H9 (cell line): ENCODE measurements at regions not wholly inside any gene's neighbourhood (a gene's known extent, or its start where the extent isn't known, plus 50 kb on each side); places are given as distances from the start of the nearest gene placed in this dataset.

Source experiments
- DNase-seq: peaks from one replicate; pipeline ENCODE4 v3.0.0-alpha.2; 2017
- H2AFZ ChIP-seq: one replicate; pipeline ENCODE4 v1.6.1; 2013; ENCODE audit warnings: mild to moderate bottlenecking, low read length, control low read depth, moderate library complexity
- H2AK5ac ChIP-seq: 2 replicates; pipeline ENCODE4 v1.6.1; 2013; ENCODE audit warnings: low read length, control low read depth, mixed read lengths; ENCODE audit not compliant: insufficient read length
- H2BK120ac ChIP-seq: one replicate; pipeline ENCODE4 v1.6.1; 2013; ENCODE audit warnings: low read depth, mild to moderate bottlenecking, low read length, control low read depth, inconsistent platforms; ENCODE audit not compliant: poor library complexity, severe bottlenecking
- H2BK12ac ChIP-seq: 2 replicates; pipeline ENCODE4 v1.6.1; 2013; ENCODE audit warnings: low read length, control low read depth, mixed read lengths, low read depth; ENCODE audit not compliant: insufficient read length
- H2BK15ac ChIP-seq: 2 replicates; pipeline ENCODE4 v1.6.1; 2013; ENCODE audit warnings: low read depth, low read length, control low read depth
- H2BK20ac ChIP-seq: one replicate; pipeline ENCODE4 v1.6.1; 2013; ENCODE audit warnings: low read depth, mild to moderate bottlenecking, low read length, control low read depth, inconsistent platforms; ENCODE audit not compliant: poor library complexity, severe bottlenecking
- H2BK5ac ChIP-seq: 2 replicates; pipeline ENCODE4 v1.6.1; 2013; ENCODE audit warnings: low read length, control low read depth, mixed read lengths; ENCODE audit not compliant: insufficient read length
- H3K14ac ChIP-seq: 2 replicates; pipeline ENCODE4 v1.6.1; 2013; ENCODE audit warnings: low read length, control low read depth; ENCODE audit not compliant: insufficient read depth
- H3K18ac ChIP-seq: 2 replicates; pipeline ENCODE4 v1.6.1; 2013; ENCODE audit warnings: low read depth, mild to moderate bottlenecking, mixed read lengths, low read length, control low read depth; ENCODE audit not compliant: insufficient read length
- H3K23ac ChIP-seq: 2 replicates; pipeline ENCODE4 v1.6.1; 2013; ENCODE audit warnings: low read length, control low read depth, mixed read lengths, low read depth; ENCODE audit not compliant: insufficient read length
- H3K23me2 ChIP-seq: 2 replicates; pipeline ENCODE4 v1.6.1; 2013; ENCODE audit warnings: low read depth, mild to moderate bottlenecking, mixed read lengths, low read length, control low read depth; ENCODE audit not compliant: insufficient read length, poor library complexity, severe bottlenecking
- H3K27ac ChIP-seq: 2 replicates; pipeline ENCODE4 v1.5.1; 2013; ENCODE audit warnings: low read length, control low read depth, mixed read lengths, low read depth; ENCODE audit not compliant: insufficient read length
- H3K27me3 ChIP-seq: 2 replicates; pipeline ENCODE4 v1.6.1; 2013; ENCODE audit warnings: low read length, control low read depth, inconsistent platforms; ENCODE audit not compliant: insufficient read depth
- H3K4ac ChIP-seq: 2 replicates; pipeline ENCODE4 v1.6.1; 2013; ENCODE audit warnings: low read depth, mild to moderate bottlenecking, control low read depth, inconsistent platforms, low read length, moderate library complexity
- H3K4me1 ChIP-seq: 2 replicates; pipeline ENCODE4 v1.6.1; 2013; ENCODE audit warnings: low read length, control low read depth, inconsistent platforms; ENCODE audit not compliant: insufficient read depth
- H3K4me2 ChIP-seq: 2 replicates; pipeline ENCODE4 v1.6.1; 2013; ENCODE audit warnings: low read length, control low read depth, mixed read lengths; ENCODE audit not compliant: insufficient read length, insufficient read depth
- H3K56ac ChIP-seq: 2 replicates; pipeline ENCODE4 v1.6.1; 2013; ENCODE audit warnings: low read depth, mild to moderate bottlenecking, mixed read lengths, low read length, control low read depth; ENCODE audit not compliant: insufficient read length
- H3K79me1 ChIP-seq: 2 replicates; pipeline ENCODE4 v1.6.1; 2013; ENCODE audit warnings: low read depth, mild to moderate bottlenecking, moderate library complexity, low read length, control low read depth, inconsistent platforms; ENCODE audit not compliant: insufficient read depth, poor library complexity, severe bottlenecking
- H3K79me2 ChIP-seq: 2 replicates; pipeline ENCODE4 v1.6.1; 2013; ENCODE audit warnings: low read length, control low read depth, inconsistent platforms; ENCODE audit not compliant: insufficient read depth
- H3K9ac ChIP-seq: 2 replicates; pipeline ENCODE4 v1.6.1; 2013; ENCODE audit warnings: low read length, control low read depth, mixed read lengths; ENCODE audit not compliant: insufficient read length; ENCODE audit errors: extremely low read depth
- H3K9me3 ChIP-seq: one replicate; pipeline ENCODE4 v1.6.1; 2013; ENCODE audit warnings: low read depth, low read length, inconsistent platforms; ENCODE audit not compliant: control insufficient read depth
- H3T11ph ChIP-seq: one replicate; pipeline ENCODE4 v1.6.1; 2013; ENCODE audit warnings: mild to moderate bottlenecking, low read length, control low read depth, inconsistent platforms
- H4K20me1 ChIP-seq: one replicate; pipeline ENCODE4 v1.6.1; 2013; ENCODE audit not compliant: control insufficient read depth, insufficient read length, insufficient read depth
- H4K5ac ChIP-seq: 2 replicates; pipeline ENCODE4 v1.6.1; 2013; ENCODE audit warnings: low read depth, mild to moderate bottlenecking, mixed read lengths, low read length, control low read depth; ENCODE audit not compliant: insufficient read length
- H4K8ac ChIP-seq: replicated peaks from 2 replicates; pipeline ENCODE4 v1.6.1; 2013; ENCODE audit warnings: low read length, control low read depth, mixed read lengths, low read depth; ENCODE audit not compliant: insufficient read length
- H4K91ac ChIP-seq: 2 replicates; pipeline ENCODE4 v1.6.1; 2013; ENCODE audit warnings: low read depth, mild to moderate bottlenecking, moderate library complexity, mixed read lengths, low read length, control low read depth; ENCODE audit not compliant: insufficient read length
- H3K27ac Mint-ChIP-seq, 3 experiments: 2 replicates in 2 of 3; 3 replicates in 1 of 3; pipeline ENCODE4 v1.8.0; 2020 to 2021; ENCODE audit warnings: mixed read lengths in 3 of 3, mild to moderate bottlenecking in 1 of 3, moderate library complexity in 1 of 3
- H3K27me3 Mint-ChIP-seq: 2 replicates; pipeline ENCODE4 v1.8.0; 2021; ENCODE audit warnings: low read depth, mild to moderate bottlenecking, moderate library complexity, mixed read lengths
- H3K36me3 Mint-ChIP-seq, 3 experiments: 2 replicates in 2 of 3; 3 replicates in 1 of 3; pipeline ENCODE4 v1.8.0; 2020 to 2021; ENCODE audit warnings: low read depth in 3 of 3, mixed read lengths in 3 of 3; ENCODE audit not compliant: insufficient read depth in 1 of 3
- H3K4me1 Mint-ChIP-seq, 2 experiments: 2 replicates each; pipeline ENCODE4 v1.8.0; 2020; ENCODE audit warnings: mixed read lengths in 2 of 2
- H3K4me3 Mint-ChIP-seq, 2 experiments: 2 replicates in 1 of 2; 3 replicates in 1 of 2; pipeline ENCODE4 v1.8.0; 2020 to 2021; ENCODE audit warnings: mild to moderate bottlenecking in 2 of 2, mixed read lengths in 2 of 2, moderate library complexity in 1 of 2
- H3K9me3 Mint-ChIP-seq, 2 experiments: 2 replicates in 1 of 2; 3 replicates in 1 of 2; pipeline ENCODE4 v1.8.0; 2020; ENCODE audit warnings: mild to moderate bottlenecking in 2 of 2, mixed read lengths in 2 of 2, moderate library complexity in 1 of 2
- WGBS: extraction: QIAGEN DNeasy Blood & Tissue Kit; methylation state at CpG from one replicate; pipeline ENCODE4 v1.1.7; 2013; ENCODE audit warnings: missing lambda C conversion rate, low lambda C conversion rate, mixed read lengths; ENCODE audit not compliant: insufficient read length; ENCODE audit errors: extremely low coverage; 5-methylcytosine and 5-hydroxymethylcytosine counted together
- TF ChIP-seq, protein P1 (sequence below): fragments of 200-600 bp; sonication (generic); conservative IDR thresholded peaks from 3 replicates; pipeline ENCODE4 v1.8.0; 2021; ENCODE audit warnings: antibody characterized with exemption, mild to moderate bottlenecking

DNA sequence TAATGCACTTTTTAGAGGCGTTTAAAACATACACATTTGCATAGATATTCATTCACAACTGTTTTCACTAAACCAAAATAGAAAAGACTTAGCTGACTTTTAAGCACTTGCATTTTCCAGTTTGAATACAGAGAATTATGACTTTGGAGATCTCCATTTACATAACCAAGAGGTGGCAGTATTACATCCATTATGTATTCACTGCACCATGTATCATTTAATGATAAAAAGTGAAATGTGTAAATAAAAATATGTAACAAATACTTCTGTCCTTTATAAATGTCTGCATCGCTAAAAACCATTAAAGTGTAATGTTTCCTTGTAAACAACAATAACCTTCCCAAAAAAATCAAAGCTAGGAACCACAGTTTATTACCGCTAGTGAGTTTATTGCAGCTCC, 413.2 kb downstream of the FGF13 start:
- peaks cover 0 to 25% of the 10 kb centered on the region in 2 experiments; a peak in 3 of 5 replicates for H3K9me3 Mint-ChIP-seq
- H3K79me2 ChIP-seq = no peaks in the 10 kb centered on the region
- no peaks in the 10 kb centered on the region for H3K27me3 Mint-ChIP-seq
- TF ChIP-seq, protein P1, sequence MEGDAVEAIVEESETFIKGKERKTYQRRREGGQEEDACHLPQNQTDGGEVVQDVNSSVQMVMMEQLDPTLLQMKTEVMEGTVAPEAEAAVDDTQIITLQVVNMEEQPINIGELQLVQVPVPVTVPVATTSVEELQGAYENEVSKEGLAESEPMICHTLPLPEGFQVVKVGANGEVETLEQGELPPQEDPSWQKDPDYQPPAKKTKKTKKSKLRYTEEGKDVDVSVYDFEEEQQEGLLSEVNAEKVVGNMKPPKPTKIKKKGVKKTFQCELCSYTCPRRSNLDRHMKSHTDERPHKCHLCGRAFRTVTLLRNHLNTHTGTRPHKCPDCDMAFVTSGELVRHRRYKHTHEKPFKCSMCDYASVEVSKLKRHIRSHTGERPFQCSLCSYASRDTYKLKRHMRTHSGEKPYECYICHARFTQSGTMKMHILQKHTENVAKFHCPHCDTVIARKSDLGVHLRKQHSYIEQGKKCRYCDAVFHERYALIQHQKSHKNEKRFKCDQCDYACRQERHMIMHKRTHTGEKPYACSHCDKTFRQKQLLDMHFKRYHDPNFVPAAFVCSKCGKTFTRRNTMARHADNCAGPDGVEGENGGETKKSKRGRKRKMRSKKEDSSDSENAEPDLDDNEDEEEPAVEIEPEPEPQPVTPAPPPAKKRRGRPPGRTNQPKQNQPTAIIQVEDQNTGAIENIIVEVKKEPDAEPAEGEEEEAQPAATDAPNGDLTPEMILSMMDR = no peak
- no peak overlapping the region for H3K56ac ChIP-seq
- no peaks in the 10 kb centered on the region for H3K23me2 ChIP-seq
- H3K4ac ChIP-seq = no peak overlapping the region
- H3K4me1 Mint-ChIP-seq = peaks cover 0 to 3% of the 10 kb centered on the region in 2 experiments; a peak in 1 of 4 replicates
- no peak overlapping the region for H4K5ac ChIP-seq
- no peaks in the 10 kb centered on the region for H3K9me3 ChIP-seq
- H3K9ac ChIP-seq = no peak overlapping the region
- no peak overlapping the region for H4K8ac ChIP-seq
- no peak overlapping the region for H2BK120ac ChIP-seq
- no peaks in the 10 kb centered on the region for H4K20me1 ChIP-seq
- H3K4me2 ChIP-seq = no peak overlapping the region
- H3T11ph ChIP-seq = no peak overlapping the region
- DNase-seq = no peak
- H3K27ac ChIP-seq = no peak overlapping the region
- no peak overlapping the region for H3K23ac ChIP-seq
- no peak overlapping the region for H2BK5ac ChIP-seq
- peaks cover 0 to 4% (median 0%) of the 10 kb centered on the region in 3 experiments; a peak in 1 of 7 replicates for H3K36me3 Mint-ChIP-seq
- H4K91ac ChIP-seq = no peak overlapping the region
- H3K27ac Mint-ChIP-seq = no peak overlapping the region
- no CpG with 5 or more reads among the region's 3 CpGs for WGBS
- H2BK15ac ChIP-seq = no peak overlapping the region
- no peak overlapping the region for H2AK5ac ChIP-seq
- H3K4me3 Mint-ChIP-seq = no peak overlapping the region
- no peak overlapping the region for H2AFZ ChIP-seq
- no peaks in the 10 kb centered on the region for H3K4me1 ChIP-seq
- no peak overlapping the region for H3K18ac ChIP-seq
- no peak overlapping the region for H2BK20ac ChIP-seq
- H3K27me3 ChIP-seq = no peaks in the 10 kb centered on the region
- no peak overlapping the region for H3K14ac ChIP-seq
- H2BK12ac ChIP-seq = no peak overlapping the region
- no peaks in the 10 kb centered on the region for H3K79me1 ChIP-seq
